Progenitor cell of endocrine pancreas (in vitro differentiated cells): ENCODE measurements at regions not wholly inside any gene's neighbourhood (a gene's known extent, or its start where the extent isn't known, plus 50 kb on each side); places are given as distances from the start of the nearest gene placed in this dataset.

Experiments
- DNase-seq: peaks from one replicate; pipeline ENCODE4 v3.0.0; 2021; ENCODE audit warnings: low spot score; ENCODE audit not compliant: unreplicated experiment
- H3K27ac Mint-ChIP-seq: 2 replicates; pipeline ENCODE4 v1.8.0; 2021; ENCODE audit warnings: mild to moderate bottlenecking, moderate library complexity, mixed read lengths
- H3K27me3 Mint-ChIP-seq: 2 replicates; pipeline ENCODE4 v1.8.0; 2021; ENCODE audit warnings: mixed read lengths
- H3K36me3 Mint-ChIP-seq: 2 replicates; pipeline ENCODE4 v1.8.0; 2022; ENCODE audit warnings: mixed read lengths; ENCODE audit not compliant: insufficient read depth
- H3K4me1 Mint-ChIP-seq: 2 replicates; pipeline ENCODE4 v1.8.0; 2021; ENCODE audit warnings: low read depth, mixed read lengths
- H3K4me3 Mint-ChIP-seq: 2 replicates; pipeline ENCODE4 v1.8.0; 2021; ENCODE audit warnings: low read depth, mild to moderate bottlenecking, moderate library complexity, mixed read lengths
- H3K9me3 Mint-ChIP-seq: 2 replicates; pipeline ENCODE4 v1.8.0; 2021; ENCODE audit warnings: low read depth, mixed read lengths
- TF ChIP-seq, protein P1 (sequence below): fragments of 200-600 bp; sonication (generic); IDR thresholded peaks from one replicate; pipeline ENCODE4 v1.5.0; 2021; ENCODE audit warnings: antibody characterized with exemption, mild to moderate bottlenecking; ENCODE audit not compliant: unreplicated experiment

DNA sequence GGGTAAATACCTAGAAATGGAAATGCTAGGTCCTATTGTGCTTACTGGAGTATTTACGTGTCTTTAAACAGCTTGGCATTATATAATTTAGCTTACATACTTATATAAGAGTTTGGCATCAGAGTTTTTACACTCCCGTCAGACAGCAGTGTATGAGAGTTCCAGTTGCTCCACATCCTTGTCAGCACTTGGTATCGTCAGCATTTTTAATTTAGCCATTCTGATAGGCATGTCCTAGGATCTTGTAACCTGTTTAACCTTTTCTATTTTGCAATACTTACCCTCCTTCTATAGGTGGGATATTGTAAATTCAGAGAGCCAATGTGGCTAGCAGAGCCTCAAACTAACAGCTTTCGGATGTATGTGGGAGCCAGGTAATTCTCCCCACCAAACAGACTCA lies 228.3 kb upstream of the EEF2KMT start:
- DNase-seq = no peak
- H3K27me3 Mint-ChIP-seq = peaks cover 13% of the 10 kb centered on the region
- H3K9me3 Mint-ChIP-seq = peaks cover 4% of the 10 kb centered on the region
- no peak overlapping the region for H3K27ac Mint-ChIP-seq
- H3K4me3 Mint-ChIP-seq = no peak overlapping the region
- no peaks in the 10 kb centered on the region for H3K36me3 Mint-ChIP-seq
- H3K4me1 Mint-ChIP-seq = no peaks in the 10 kb centered on the region
- TF ChIP-seq, protein P1, sequence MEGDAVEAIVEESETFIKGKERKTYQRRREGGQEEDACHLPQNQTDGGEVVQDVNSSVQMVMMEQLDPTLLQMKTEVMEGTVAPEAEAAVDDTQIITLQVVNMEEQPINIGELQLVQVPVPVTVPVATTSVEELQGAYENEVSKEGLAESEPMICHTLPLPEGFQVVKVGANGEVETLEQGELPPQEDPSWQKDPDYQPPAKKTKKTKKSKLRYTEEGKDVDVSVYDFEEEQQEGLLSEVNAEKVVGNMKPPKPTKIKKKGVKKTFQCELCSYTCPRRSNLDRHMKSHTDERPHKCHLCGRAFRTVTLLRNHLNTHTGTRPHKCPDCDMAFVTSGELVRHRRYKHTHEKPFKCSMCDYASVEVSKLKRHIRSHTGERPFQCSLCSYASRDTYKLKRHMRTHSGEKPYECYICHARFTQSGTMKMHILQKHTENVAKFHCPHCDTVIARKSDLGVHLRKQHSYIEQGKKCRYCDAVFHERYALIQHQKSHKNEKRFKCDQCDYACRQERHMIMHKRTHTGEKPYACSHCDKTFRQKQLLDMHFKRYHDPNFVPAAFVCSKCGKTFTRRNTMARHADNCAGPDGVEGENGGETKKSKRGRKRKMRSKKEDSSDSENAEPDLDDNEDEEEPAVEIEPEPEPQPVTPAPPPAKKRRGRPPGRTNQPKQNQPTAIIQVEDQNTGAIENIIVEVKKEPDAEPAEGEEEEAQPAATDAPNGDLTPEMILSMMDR = no peak

DNA sequence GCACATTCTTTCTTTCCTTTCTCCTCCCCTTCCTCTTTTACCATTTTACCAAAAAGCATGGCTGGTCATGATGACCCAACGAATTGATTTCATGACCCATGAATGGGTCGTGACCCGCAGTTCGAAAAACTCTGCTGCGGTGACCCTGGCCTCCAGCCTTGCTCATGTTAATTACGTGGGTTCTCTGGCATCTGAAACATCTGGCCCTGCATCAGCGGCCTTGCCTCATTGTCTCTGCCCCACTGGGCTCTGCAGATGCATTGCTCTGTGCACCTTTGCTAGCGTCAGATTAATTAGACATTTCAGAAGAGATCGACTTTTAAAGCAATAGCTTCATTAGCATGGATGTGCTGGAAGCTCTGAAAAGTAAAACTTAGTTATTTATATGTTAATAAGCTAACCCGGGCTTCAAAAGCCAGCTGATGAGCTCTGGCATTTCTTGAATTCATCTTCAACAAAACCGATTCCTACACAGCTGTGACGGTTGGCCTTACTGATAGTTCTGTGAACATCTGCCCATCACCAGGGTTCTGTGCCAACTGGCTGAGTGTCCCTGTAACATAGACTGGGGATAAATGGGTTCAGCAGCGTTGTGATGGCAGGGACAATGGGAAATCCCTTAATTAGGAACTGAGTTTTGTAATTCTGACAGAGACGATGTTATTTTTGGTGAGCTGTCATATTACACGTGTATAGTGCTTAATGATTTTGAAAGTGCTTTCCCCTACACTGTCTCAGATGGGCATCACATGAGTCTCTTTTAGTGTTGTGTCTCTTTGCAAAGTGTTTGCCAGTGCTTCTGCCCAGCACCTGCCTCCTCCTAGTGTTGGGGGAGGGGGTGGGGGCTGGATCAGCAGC lies 225.9 kb upstream of the EEF2KMT start:
- Mint-ChIP-seq H3K4me3 (no peak overlapping the region), H3K36me3 (no peaks in the 10 kb centered on the region), H3K27me3 (peaks cover 15% of the 10 kb centered on the region), H3K4me1 (no peaks in the 10 kb centered on the region), H3K27ac (no peak overlapping the region), H3K9me3 (peaks cover 2% of the 10 kb centered on the region)
- DNase-seq = no peak
- TF ChIP-seq, protein P1 = no peak

DNA sequence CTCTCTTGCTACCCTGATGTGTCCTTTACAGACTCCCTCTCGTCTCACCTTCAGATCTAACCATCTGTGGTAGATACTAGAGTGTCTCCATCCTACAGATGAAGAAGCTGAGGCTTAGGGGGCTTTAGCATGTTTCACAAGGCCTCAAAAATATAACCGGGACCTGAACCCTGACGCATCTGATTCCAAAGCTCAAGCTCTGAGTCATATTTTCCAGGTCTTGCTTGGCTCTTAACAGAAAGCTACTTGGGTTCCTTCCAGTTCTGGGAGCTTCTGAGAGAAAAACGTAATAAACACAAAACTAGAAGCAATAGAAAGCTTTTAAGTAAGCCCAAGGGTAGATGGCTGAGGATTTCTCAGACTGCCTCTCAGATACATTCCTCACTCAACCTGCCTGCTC lies 224.3 kb upstream of the EEF2KMT start:
- no peaks in the 10 kb centered on the region for H3K36me3 Mint-ChIP-seq
- peaks cover 5% of the 10 kb centered on the region for H3K27me3 Mint-ChIP-seq
- H3K9me3 Mint-ChIP-seq = peaks cover 2% of the 10 kb centered on the region
- TF ChIP-seq, protein P1 = no peak
- no peak for DNase-seq
- no peak overlapping the region for H3K4me3 Mint-ChIP-seq
- H3K27ac Mint-ChIP-seq = no peak overlapping the region
- H3K4me1 Mint-ChIP-seq = no peaks in the 10 kb centered on the region

DNA sequence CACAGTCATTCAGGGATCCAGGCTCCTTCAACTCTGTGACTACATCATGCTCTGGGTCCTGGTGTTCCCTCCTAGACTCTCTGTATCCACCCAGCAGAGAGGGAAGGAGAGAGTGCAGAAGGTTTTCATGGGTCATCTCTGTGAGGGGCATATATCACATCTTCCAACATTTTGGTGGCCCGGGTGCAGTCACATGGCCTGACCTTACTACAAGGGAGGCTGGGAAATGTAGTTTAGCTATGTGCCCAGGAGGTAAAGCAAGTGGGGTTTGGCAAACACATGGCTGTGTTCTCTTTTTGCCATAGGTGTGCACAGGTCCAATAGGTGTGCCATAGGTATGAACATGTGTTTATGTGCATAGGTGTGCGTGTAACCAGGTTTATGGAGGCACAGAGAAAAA lies 222.2 kb upstream of the EEF2KMT start:
- no peak for DNase-seq
- no peaks in the 10 kb centered on the region for H3K9me3 Mint-ChIP-seq
- TF ChIP-seq, protein P1 = no peak
- no peaks in the 10 kb centered on the region for H3K4me1 Mint-ChIP-seq
- no peak overlapping the region for H3K27ac Mint-ChIP-seq
- H3K4me3 Mint-ChIP-seq = no peak overlapping the region
- no peaks in the 10 kb centered on the region for H3K36me3 Mint-ChIP-seq
- H3K27me3 Mint-ChIP-seq = peaks cover 2% of the 10 kb centered on the region

DNA sequence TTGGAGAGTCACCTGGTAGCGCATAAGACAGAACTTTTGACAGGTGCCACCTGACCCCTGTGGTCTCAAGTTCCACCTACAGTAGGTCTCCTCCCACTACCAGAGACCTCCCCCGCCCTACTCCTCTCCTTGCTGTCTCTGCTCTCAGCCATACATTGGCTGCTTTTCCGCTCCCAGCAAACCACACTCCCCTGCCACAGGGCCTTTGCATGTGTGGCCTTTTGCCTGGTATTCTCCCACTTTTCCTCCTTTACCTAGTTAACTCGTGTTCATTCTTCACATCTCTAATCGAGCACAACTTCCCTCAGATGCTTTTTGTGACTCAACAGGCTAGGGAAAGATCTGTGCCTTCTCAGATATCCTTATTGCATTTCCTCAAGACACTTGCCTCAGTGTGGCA lies 218.3 kb upstream of the EEF2KMT start:
- no peak for DNase-seq
- TF ChIP-seq, protein P1 = no peak
- Mint-ChIP-seq H3K27me3 (peaks cover 2% of the 10 kb centered on the region), H3K4me3 (no peak overlapping the region), H3K4me1 (no peaks in the 10 kb centered on the region), H3K27ac (no peak overlapping the region), H3K36me3 (no peaks in the 10 kb centered on the region), H3K9me3 (no peaks in the 10 kb centered on the region)
